GM18867 (cell line): ENCODE measurements at regions not wholly inside any gene's neighbourhood (a gene's known extent, or its start where the extent isn't known, plus 50 kb on each side); places are given as distances from the start of the nearest gene placed in this dataset.

Experiments used
- ATAC-seq: cut with Tn5 transposase; IDR thresholded peaks from one replicate; pipeline ENCODE4 v1.9.1; 2021; ENCODE audit warnings: mild to moderate bottlenecking, moderate library complexity; ENCODE audit not compliant: unreplicated experiment

DNA sequence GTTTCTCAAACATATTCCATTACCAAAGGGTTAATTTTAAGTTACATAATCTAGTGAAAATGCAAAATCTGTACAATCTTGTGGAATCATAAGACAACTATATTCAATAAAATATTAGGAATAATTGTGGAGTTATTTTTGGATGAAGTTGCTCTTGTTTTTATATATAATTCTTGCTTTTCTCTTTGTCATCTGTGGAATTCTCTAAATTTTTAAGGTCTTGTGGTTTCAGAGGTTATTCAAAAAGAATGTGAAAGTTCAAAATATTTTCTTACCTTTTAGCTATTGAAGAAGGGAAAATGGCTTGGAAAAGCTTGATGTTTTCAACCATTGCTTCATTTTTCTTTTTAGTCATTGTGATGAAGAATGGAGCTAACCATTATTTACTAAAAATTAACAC is 552.1 kb downstream of the TFEC start:
- ATAC-seq = no peak

DNA sequence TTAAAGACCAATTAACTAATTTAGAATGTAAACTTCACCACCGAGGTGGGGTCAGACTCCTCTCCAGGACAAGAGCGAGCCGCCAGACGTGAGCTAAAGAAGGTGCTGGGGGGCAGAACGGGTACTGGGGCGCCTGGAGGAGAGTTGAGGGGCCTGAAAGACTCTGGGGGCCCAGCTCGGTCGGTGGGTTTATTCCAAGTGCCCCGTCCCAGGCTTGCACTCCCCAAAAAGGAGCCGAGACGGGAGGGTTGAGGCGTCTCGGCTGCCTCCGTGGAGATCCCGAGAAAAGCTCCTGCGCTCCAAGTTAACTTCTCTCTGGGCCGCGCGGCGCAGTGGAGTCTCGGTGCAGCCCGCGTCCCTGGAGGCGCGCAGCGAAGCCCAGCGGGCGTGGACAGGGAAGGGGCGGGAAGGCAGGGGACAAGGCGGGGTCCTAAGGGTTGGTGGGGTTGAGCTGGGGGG is 553.3 kb downstream of the TFEC start:
- no peak for ATAC-seq

DNA sequence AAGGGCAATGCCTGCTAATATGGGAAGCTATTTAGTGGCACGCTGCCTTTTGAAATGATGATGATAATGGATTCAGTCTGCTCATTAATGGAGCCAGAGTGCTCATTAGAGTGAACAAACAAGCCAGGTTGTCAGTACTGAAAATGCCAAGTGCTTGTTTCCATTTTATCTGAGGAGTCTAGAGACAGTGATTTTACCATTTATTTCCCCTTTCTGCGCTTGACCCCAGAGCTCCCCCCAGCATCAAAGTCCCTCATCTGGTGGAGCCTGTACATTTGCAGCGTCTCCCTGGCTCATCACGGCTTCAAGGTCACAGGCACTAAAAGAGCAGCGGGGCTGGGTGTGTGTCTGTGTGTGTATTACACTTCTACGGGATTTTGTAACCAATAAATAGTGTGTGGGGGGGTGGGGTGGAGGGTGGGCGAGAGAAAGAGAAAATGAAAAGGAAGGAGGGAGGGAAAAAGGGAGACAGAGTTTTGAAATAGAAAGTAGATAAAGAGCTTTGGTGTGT is 553.8 kb downstream of the TFEC start:
- ATAC-seq = no peak

DNA sequence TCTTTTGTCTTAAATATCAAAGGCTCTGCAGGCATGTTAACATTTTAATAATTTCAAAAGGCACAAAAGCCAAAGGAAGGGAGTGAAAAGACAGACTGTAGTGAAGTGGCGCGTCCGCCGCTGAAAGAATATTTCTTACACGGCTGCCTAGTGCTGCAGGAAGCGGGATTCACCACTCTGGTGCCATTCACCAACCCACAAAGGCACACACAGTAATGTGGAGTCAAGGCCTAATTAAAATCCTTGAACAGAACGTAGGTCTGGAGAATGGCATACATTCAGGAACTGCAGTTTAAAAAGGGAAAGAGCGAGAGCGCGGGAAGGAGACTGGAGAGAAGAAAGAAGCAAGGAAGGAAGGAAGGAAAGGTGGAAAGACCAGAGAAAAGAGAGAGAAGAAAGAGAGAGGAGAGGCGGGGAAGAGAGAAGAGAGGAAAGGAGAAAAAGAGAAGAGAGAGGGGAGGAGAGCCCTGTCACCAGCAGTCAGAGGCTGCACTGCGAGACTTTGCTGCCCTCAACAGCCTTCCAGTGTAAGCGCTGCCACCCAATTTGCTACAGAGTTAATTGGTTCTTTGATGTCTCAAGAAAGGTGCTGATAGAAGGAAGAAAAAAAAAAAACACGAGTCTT is 554.0 kb downstream of the MDFIC start:
- no peak for ATAC-seq

DNA sequence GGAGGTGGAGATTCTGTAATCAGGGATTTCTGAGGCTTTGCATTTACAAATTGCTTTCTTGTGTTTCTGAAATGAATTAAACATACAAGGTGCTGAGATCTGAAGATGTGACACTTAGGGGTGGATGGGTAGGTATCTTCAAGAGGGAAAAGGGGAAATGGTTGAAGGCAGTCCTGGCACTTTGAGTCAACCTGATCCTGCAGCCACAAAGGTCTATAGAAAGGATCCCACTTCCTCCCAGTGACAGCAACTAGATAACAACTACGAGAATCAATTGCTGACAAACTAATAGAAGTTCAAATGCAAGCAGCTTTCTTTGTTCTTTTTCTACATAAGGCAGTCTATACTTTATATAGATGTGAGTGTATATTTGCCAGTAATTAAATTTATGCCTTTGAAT is 553.3 kb downstream of the MDFIC start:
- ATAC-seq = no peak

DNA sequence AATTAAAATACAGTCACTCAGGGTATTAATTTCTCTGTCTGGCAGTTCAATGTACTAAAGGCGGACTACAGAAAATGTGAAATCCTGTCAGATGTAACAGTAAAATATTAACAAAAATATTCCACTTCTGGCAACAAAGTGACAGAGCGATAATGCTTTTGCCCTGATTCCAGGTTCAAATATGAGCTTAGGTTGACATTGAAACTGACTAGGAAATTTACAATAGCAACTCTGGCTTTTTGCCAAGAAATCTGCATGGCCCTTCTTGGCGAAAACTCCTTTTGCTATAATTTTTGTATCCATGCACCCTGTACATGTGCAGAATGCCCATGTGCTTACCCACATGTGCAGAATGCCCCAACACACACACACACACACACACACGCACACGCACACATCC is 552.2 kb downstream of the MDFIC start:
- no peak for ATAC-seq

DNA sequence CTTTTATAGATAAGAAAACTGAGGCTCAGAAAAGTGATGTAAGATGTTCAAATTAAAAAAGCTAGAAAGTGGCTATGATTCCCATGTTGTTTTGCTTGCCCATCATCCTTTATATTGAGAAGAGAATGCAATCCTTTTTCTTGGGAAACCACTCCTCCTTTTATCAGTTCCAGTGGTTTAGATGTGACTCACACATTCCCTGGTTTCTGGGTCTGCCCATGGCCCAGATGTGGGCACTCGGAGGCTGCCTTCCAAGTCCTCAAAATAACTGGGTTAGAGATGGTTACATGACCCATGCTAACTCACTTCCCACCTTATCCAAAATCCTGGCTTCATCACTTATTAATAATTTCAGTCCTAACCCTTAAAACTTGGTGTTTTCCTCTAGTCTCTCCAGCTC is 550.0 kb downstream of the MDFIC start:
- ATAC-seq = no peak

DNA sequence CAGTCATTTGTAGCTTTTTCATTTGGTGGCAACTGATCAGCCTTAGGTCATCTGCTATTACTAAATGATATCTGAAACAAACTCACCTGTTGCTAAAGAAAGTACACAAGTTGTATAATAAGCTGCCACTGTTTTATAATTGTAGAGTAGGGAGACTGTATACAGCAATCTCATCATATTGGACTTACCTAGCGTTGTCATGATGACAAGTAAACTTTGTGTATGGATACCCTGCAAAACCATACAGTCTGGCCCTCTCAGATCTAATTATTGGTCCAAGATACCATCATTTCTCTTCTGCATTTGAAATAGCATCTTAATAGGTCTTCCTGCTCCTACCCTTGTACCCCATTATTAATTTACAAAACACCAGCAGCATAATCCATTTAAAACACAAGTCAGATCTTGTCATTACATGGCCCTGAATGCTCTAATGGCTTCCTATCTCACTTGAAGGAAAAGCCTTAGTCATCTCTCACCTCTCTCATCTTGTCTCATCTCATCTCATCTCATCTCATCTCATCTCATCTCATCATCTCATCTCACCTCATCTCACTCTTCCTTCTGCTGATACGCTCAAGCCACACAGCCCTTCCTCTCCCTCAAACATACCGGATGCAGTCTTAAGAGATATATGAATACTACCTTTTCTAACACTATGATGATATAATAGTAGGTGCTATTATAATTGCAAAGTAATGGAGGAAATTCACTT is 540.6 kb downstream of the MDFIC start:
- no peak for ATAC-seq

DNA sequence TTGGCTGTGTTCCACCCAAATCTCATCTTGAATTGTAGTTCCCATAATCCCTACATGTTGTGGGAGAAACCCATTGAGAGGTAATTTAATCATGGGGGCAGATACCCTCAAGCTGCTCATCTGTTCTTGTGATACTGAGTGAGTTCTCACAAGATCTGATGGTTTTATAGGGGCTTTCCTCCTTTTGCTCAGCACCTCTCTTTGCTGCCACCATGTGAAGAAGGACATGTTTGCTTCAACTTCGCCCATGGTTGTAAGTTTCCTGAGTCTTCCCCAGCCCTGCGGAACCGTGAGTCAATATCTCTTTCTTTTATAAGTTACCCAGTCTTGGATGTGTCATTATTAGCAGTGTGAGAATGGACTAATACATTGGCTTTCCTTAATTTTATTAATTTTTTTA is 527.8 kb downstream of the MDFIC start:
- no peak for ATAC-seq

DNA sequence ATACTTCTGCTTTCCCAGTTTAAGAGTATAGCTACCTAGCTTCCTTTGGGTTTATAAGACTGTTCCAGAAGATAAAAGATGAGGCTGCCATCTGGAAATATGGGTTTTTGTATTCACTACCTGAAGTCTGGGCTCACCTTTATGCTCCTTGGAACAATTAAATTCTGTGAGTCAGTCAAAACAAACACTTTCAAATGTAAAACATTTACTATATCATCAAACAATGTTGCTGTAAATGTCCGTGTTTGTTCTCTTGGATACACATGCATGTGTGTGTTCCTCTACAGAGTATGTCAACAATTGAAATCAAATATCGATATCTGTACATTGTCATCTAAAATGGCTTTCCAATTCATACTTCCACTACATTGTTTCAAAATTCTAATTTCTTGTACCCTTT is 525.6 kb downstream of the MDFIC start:
- ATAC-seq = no peak

DNA sequence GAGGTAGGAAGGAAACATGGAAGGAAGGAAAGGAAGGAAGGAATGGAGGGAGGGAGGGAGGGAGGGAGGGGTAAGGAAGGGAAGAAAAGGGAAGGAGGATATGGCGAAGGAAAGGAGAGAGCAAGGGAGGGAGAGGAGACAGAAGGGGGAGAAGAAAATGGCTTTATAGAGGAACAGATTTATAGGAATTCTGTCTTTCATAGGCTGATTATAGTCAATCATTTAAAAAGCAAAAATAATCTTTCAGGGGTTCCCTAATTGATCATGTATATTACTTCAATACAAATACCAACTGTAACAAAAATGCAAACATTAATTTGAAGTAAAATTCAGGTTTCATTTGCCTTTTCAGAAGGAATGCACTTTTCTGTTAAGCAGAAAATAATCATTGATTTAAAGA is 519.1 kb downstream of the MDFIC start:
- no peak for ATAC-seq

DNA sequence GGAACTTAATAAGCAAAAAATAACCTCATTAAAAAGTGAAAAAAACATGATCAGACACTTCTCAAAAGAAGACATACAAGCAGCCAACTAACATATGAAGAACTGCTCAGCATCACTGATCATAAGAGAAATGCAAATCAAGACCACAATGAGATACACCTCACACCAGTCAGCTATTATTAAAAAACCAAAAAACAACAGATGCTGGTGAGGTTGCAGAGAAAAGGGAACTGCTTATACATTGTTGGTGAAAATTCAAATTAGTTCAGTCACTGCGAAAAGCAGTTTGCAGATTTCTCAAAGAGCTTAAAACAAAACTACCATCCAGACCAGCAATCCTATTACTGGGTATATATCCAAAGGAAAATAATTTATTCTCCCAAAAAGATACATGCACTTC is 513.3 kb downstream of the MDFIC start:
- peak; percentile 98 for ATAC-seq

DNA sequence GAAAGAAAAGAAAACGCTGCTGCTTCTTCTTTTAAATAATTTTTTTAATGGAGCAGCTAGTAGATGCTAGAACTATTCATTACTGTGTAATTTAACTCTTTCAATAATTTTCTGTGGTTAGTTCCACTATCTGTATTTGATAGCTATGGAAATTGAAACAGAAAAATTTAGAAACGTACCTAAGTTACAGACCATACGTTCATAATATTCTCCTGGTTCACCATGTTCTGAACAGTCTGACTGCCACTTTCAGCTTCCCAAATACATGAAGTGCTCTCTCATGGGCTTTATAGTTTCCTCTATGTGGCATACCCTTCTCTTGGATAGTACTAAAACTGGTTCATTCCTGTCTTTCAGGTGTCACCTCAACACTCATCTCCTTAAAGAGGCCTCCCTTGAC is 508.0 kb downstream of the MDFIC start:
- ATAC-seq = no peak

DNA sequence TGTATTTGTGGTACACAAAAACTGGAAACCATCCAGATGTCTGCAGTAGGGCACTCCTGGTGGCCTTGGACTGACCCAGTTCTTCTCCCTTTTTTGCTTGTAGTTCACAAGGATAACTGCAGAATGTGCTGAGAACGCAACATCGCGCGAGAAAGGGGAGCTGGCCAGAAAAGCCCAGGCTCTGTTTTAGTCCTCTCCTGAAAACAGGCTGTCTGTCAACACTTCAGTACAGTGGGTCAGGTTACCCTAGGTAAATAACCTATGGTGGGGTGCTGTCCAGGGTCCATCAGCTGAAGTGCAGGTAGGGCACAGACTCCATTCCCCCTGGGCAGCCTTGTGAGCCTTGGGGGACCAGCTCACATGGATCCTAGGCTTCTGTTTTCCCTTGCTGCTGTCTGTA is 495.8 kb downstream of the MDFIC start:
- ATAC-seq = no peak

DNA sequence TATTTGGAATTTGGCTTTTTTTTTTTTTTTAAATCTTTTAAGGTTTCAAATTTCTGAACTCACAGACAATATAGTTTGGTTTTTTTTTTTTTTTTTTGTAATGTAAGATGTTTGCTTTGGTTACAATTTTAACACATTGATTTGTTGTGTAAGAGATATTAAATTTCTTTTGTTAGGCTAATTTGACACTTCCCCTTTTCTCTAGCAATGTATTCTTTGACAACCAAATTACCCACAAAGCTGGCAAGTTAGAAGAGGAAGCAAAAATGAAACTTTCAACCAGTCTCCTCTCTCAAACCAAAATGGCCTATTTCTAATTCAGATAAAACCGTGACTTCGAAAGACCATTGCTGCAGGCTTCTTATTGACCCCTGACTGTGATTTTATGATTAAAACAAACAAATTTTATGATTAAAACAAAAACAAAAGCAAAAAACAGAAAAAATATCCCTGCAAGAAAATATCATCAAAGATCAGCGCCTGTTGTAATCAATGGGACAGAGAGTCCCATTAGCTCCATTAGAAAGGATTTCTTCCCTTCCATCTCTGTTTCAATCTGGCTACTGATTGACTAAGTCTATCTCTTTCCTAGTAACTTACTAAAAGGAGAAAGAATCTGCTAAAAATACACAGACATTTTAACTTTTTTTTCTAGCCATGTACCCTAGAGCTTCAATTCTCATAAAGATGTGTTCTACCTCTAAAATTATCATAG is 489.2 kb downstream of the MDFIC start:
- ATAC-seq = peak; percentile 98

DNA sequence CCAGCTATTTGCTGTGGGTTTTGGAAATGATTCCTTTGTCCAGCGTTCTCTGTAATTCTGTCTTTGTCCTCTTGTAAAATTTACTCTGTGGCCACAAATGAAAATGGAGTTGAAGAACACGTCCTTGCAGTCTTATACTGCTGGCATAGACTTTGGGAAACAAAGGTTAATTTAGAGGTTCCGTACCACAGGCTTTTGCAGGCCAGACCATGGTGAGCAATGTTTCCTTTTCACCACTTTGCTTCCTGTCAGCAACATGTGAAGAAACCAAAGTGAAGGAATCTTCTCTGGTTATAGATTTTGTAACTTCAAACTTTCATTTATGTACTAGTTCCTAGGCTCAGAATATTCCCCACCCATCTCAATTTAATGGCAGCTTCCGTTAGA is 488.5 kb downstream of the MDFIC start:
- ATAC-seq = peak; percentile 2

DNA sequence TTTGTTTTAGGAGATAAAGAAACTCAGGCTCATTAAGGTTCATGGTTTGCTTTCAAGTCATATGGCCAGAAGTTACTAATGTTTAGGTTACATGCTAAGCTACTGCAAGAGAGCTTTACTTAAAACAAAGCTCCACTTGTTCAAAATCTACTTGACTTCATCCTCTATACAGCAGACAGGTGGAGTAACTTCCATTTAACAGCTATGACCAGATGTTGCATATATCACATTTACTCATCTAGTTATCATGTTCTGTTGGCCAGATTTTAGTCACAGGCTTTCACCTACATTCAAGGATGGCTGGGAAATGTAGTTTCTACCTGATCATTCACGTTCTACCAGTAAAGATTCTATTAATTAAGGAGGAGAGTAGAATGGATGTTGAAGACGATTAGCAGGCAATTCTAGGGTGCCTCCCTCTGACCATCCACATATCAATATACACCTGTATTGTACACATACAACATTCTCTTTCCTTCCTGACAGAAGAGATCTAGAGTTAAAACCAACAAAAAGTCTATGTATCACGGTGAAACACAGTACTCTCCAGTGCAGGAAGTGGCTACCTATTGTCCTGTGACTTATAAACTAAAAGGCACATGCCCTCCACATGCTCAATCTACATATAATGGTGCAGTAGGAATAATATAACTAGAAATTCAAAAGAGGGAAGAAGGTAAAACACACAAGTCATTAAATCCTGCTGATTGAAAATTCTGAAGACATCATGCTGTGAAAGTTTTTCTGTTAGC is 488.0 kb downstream of the MDFIC start:
- no peak for ATAC-seq

DNA sequence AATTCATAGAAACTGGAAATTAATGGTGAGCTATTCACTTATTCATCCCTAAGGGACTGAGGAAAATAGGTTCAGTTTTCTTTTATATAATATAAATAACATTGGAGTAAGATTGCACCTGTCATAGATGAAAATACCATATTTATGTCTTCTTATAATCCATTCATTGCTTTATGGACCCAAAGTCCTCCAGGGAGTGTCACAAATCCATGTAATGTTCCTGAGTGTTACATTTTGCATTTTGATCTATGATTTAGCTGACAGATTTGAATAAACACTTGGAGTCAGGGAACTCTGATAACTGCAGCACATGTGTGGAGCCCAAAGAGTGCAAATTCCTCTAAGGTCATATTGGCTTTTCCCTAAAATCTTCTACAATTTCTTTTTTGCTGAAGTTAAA is 484.3 kb downstream of the MDFIC start:
- no peak for ATAC-seq

DNA sequence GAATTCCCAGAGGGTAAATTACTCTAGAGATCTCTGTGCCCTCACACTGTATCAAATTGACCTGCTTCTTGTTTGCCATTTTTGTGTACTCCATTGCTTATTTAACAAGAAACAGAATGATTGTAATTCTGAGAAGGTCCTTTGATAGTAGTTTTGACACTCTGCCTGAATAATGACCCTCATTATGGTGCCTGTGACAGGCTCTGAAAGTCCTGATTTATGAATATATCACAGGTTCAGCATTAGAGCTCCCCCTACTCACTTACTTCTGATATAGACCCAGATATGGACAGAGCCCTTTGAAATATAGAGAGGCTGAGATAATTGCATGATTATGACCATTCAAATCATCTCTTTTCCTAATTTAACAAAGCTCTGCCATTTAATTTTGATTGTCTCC is 465.2 kb downstream of the MDFIC start:
- no peak for ATAC-seq

DNA sequence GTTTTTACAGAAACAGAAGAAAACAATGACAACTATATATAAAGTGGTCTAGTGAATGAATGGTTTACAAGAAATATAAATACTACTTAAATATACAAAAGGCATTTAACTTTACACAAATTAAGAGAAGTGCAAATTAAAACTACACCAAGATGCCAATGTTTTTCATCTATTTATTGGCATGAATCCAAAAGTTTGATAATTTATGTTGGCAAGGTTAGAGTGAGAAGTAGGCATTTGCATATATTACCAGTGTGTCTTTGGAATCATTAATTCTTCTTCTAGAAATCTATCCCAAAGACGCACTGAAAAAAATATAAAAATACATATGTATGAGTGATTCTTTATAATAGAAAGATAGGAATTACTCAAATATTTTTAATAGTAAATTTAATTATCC is 457.4 kb downstream of the MDFIC start:
- ATAC-seq = no peak

DNA sequence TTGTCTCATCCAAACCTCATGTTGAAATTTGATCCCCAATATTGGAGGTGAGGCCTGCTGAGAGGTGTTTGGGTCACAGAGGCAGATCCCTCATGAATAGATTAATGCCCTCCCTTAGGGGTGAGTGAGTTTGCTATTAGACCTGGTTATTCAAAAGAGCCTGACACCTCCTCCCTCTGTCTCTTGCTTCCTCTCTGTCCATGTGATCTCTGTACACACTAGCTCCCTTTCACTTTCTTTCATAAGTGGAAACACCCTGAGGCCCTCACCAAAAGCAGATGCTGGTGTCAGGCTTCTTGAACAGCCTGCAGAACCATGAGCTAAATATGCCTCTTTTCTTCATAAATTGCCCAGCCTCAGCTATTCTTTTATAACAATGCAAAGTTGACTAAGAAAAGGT is 447.1 kb downstream of the MDFIC start:
- ATAC-seq = peak; percentile 52
